ENCODE measurements at regions not wholly inside any gene's neighbourhood (a gene's known extent, or its start where the extent isn't known, plus 50 kb on each side); places are given as distances from the start of the nearest gene placed in this dataset.

- Mint-ChIP-seq H3K27me3 (peaks cover 3% of the 10 kb centered on the region), H3K4me3 (no peak overlapping the region), H3K36me3 (ENCODE audit: low read depth) (no peaks in the 10 kb centered on the region), H3K4me1 (no peaks in the 10 kb centered on the region), H3K9me3 (no peaks in the 10 kb centered on the region), H3K27ac (no peak overlapping the region)
- no peak for ATAC-seq (replicated peaks)
These were observed 208.7 kb downstream of the LMX1A start for GRCh38 chr1:165147799-165148198.

DNA sequence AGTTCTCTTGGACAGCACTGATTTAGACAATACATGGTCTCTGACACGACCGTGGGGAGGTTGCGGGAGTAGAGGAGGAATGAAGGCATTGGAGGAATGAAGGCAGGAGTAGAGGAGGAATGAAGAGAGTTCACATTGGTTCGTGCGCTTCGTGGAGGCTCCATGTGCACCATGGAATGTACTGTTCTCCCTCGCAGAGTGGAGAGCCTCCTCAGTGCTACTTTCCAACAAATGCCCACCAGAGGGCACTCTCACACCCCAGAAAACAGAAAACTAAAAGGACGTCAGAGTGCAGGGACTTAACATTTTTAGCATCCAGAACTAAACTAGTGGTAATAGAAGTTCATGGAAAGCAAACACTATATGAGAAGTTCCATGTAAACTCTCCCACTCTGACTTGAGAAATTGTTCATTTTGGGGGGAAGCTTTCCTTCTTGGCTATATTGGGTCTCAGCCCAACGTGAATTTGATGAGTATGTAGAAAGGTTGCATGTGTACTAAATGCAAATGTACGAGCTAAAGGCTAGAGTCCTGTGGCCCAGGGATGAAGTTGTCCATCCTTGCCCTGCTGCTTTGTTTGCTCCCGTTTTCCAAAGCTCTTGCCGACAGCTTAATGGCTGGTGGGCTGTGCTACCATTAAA, 211.6 kb downstream of the LMX1A start:
- Mint-ChIP-seq H3K27me3 (peaks cover 14% of the 10 kb centered on the region), H3K4me3 (no peak overlapping the region), H3K9me3 (no peaks in the 10 kb centered on the region)

GRCh38 chr1:165143437-165144065, 213.0 kb downstream of the LMX1A start:
- H3K4me3 Mint-ChIP-seq: no peak overlapping the region
- H3K36me3 Mint-ChIP-seq (ENCODE audit: low read depth): no peaks in the 10 kb centered on the region
- H3K4me1 Mint-ChIP-seq: no peaks in the 10 kb centered on the region
- H3K9me3 Mint-ChIP-seq: no peaks in the 10 kb centered on the region
- H3K27me3 Mint-ChIP-seq: peaks cover 24% of the 10 kb centered on the region
- no peak for ATAC-seq (replicated peaks)
- H3K27ac Mint-ChIP-seq: no peak overlapping the region

More for the DNA sequence above, 211.6 kb downstream of the LMX1A start:
- peak; percentile 34 for ATAC-seq (replicated peaks)
- no peak overlapping the region for H3K27ac Mint-ChIP-seq
- H3K36me3 Mint-ChIP-seq (ENCODE audit: low read depth): no peaks in the 10 kb centered on the region
- no peaks in the 10 kb centered on the region for H3K4me1 Mint-ChIP-seq

DNA sequence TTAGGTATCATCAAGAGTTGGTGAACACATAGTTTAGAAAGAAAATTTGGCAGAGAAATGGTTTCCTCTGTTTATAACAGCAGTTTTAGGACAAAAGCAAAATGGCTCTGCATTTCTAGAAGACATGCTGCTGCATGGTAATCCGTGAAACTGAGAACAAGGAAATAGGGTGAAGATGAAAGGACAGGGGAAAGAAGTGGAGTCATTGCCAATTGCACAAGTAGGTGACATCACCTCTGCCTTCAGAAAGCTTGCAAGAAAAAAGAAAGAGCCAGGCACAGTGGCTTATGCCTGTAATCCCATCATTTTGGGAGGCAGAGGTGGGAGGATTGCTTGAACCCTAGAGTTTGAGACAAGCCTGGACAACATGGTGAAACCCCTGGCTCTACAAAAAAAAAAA, 217.6 kb downstream of the LMX1A start:
- Mint-ChIP-seq H3K27ac (no peak overlapping the region), H3K36me3 (ENCODE audit: low read depth) (no peaks in the 10 kb centered on the region), H3K4me1 (no peaks in the 10 kb centered on the region), H3K4me3 (no peak overlapping the region), H3K9me3 (no peaks in the 10 kb centered on the region), H3K27me3 (peaks cover 39% of the 10 kb centered on the region)
- ATAC-seq (replicated peaks): no peak

DNA sequence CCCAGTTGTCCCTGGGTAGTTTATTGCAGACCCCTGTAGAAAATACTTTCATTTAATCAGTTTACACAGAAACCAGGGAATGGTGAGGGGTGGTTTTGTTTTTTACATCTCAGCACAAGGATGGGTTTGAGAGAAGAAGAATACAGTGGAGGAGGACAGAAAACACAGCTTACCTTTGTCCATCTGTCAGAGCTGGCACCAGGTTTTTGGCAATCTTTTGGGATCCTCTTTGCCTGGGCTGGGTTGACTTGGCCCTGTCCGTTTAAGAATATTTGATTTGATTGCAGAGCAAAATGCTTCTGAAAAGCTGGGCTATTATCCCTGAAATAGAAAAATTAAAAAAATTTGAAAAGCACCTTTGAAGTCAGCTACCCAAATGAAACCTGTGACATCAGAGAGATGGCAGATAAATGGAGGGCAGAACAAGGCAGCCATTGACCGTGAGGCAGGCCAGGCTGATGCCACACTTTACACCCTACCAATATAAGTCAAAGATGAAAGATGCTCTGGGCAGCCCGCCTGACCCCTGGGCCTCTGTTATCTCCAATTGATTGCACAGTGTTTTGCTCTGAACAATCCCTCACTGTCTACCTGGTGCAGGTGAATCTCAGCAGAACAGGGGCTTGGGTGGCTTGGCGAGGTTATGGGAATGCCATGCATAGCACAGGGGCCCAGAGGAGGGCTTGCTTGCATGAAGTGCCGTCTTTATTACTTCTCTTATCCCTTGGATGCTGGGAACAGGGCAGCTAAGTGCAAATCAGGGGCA, 218.8 kb downstream of the LMX1A start:
- Mint-ChIP-seq H3K9me3 (no peaks in the 10 kb centered on the region), H3K27me3 (peaks cover 40% of the 10 kb centered on the region), H3K27ac (no peak overlapping the region), H3K4me3 (no peak overlapping the region), H3K36me3 (ENCODE audit: low read depth) (no peaks in the 10 kb centered on the region), H3K4me1 (no peaks in the 10 kb centered on the region)
- ATAC-seq (replicated peaks): no peak

DNA sequence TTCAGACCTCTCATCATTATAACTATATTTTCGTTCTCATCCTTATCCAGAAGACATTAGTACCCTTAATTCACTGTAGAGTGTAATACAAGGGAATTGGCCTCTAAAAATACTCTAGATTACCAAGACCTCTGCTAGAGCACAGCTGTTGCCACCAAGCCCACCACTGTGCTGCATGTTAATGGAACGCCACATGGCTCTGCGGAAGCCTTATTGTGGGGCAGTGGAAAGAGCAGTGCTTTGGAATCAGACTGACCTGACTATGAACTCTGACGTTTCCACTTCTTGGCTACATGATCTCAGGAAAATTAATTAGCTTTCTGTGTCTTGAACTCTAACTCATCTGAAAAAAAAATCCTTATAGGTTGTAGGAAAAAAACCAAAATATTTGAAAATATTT, 222.1 kb downstream of the LMX1A start:
- no peaks in the 10 kb centered on the region for H3K4me1 Mint-ChIP-seq
- no peak overlapping the region for H3K4me3 Mint-ChIP-seq
- no peaks in the 10 kb centered on the region for H3K36me3 Mint-ChIP-seq (ENCODE audit: low read depth)
- H3K27ac Mint-ChIP-seq: no peak overlapping the region
- no peaks in the 10 kb centered on the region for H3K9me3 Mint-ChIP-seq
- ATAC-seq (replicated peaks): no peak
- H3K27me3 Mint-ChIP-seq: peaks cover 28% of the 10 kb centered on the region

DNA sequence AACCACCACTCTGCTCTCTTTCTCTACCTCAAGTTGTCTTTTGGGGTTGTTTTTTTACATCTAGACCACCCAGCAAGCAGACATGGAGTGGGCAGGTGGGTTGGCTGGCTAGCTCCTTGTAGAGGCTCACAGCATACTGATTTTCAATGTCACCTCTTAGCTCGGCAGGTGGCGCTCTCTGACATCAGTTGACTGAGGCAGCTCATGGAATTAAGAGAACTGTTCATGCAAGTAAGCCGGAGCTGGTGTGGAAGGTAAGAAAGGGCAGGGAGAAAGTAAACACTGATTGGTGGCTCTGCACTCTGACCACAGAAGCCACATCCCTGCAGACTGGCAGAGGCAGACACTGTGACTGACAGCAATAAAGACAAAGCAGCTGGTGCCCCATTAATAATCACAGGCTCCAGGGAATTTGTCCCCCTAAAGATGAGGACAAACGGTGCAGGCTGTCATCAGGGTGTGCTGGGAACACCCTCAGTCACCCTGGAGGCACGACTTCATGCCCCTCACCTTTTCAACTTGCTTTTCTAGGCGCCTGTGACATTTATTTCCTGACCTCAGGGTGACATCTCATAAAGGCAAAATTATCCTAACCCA, 226.8 kb downstream of the LMX1A start:
- Mint-ChIP-seq H3K27ac (no peak overlapping the region), H3K36me3 (ENCODE audit: low read depth) (no peaks in the 10 kb centered on the region), H3K4me3 (no peak overlapping the region), H3K27me3 (peaks cover 13% of the 10 kb centered on the region), H3K4me1 (no peaks in the 10 kb centered on the region), H3K9me3 (no peaks in the 10 kb centered on the region)
- no peak for ATAC-seq (replicated peaks)

DNA sequence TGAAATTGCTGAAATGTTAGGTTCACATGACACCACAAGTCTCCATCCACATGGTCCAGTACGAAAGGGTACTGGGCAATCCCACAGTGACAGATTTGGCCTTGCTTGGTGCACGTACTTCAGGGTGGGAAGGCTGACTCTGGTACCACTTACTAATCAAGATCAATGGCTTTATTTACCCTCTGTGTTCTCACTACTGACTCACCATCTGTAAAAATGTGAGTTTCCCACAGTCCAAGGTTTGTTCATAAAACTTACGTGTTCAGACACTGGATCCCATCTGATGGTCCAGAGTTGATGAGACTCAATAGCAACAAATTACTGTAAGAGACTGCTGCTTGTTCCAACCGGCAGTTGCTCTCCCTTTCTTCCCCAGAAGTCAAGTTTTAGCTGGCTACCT, 231.7 kb downstream of the LMX1A start:
- Mint-ChIP-seq H3K36me3 (ENCODE audit: low read depth) (no peaks in the 10 kb centered on the region), H3K9me3 (no peaks in the 10 kb centered on the region), H3K4me1 (no peaks in the 10 kb centered on the region), H3K27ac (no peak overlapping the region), H3K27me3 (peaks cover 20% of the 10 kb centered on the region), H3K4me3 (no peak overlapping the region)
- ATAC-seq (replicated peaks): no peak

DNA sequence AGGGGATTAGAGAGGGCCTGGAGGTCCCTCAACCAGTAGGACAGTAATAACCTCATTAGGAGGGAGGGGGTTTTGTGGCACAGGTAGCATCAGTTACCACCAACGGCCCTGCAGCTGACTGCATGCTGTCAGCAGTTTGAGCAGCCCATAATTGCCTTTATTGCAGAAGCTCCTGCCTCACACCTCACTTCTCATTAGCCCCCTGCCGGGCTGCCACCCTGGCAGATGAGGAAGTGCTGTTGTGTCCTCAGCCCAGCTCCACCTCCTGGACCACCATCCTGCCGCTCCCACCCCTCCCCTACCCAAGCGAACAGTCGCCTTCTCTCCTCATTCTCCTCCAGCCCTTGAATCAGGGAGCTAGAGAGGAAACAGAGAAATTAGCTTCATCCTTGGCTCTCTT, 237.4 kb downstream of the LMX1A start:
- H3K4me3 Mint-ChIP-seq: no peak overlapping the region
- no peak overlapping the region for H3K27ac Mint-ChIP-seq
- ATAC-seq (replicated peaks): no peak
- no peaks in the 10 kb centered on the region for H3K4me1 Mint-ChIP-seq
- H3K9me3 Mint-ChIP-seq: no peaks in the 10 kb centered on the region
- H3K36me3 Mint-ChIP-seq (ENCODE audit: low read depth): no peaks in the 10 kb centered on the region
- peaks cover 44% of the 10 kb centered on the region for H3K27me3 Mint-ChIP-seq

- no peaks in the 10 kb centered on the region for H3K4me1 Mint-ChIP-seq
- H3K27ac Mint-ChIP-seq: no peak overlapping the region
- no peak for ATAC-seq (replicated peaks)
- no peak overlapping the region for H3K4me3 Mint-ChIP-seq
- H3K9me3 Mint-ChIP-seq: no peaks in the 10 kb centered on the region
- H3K27me3 Mint-ChIP-seq: peaks cover 47% of the 10 kb centered on the region
- H3K36me3 Mint-ChIP-seq (ENCODE audit: low read depth): no peaks in the 10 kb centered on the region
These were observed 239.0 kb downstream of the LMX1A start for GRCh38 chr1:165117482-165117881.

GRCh38 chr1:165116732-165117131, 239.8 kb downstream of the LMX1A start:
- Mint-ChIP-seq H3K4me1 (no peaks in the 10 kb centered on the region), H3K9me3 (no peaks in the 10 kb centered on the region), H3K36me3 (ENCODE audit: low read depth) (no peaks in the 10 kb centered on the region), H3K27me3 (peaks cover 41% of the 10 kb centered on the region), H3K4me3 (no peak overlapping the region), H3K27ac (no peak overlapping the region)
- ATAC-seq (replicated peaks): no peak

DNA sequence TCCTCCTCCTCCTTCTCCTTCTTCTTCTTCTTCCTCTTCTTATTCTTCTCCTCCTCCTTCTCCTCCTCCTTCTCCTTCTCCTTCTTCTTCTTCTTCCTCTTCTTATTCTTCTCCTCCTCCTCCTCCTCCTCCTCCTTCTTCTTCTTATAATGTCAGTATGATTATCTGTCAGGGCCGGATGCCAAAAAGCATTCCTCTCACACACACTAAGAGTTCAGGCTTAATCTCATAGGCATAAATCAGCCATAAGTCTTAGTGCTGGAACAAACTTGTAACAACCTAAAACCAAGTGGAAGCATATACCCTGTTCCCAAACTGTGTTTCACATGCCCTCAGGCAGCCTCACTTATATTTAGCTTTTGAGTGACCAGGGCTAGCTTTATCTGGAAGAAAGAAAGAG, 240.3 kb downstream of the LMX1A start:
- Mint-ChIP-seq H3K27ac (no peak overlapping the region), H3K4me3 (no peak overlapping the region), H3K27me3 (peaks cover 46% of the 10 kb centered on the region), H3K36me3 (ENCODE audit: low read depth) (no peaks in the 10 kb centered on the region), H3K9me3 (no peaks in the 10 kb centered on the region), H3K4me1 (no peaks in the 10 kb centered on the region)
- no peak for ATAC-seq (replicated peaks)

DNA sequence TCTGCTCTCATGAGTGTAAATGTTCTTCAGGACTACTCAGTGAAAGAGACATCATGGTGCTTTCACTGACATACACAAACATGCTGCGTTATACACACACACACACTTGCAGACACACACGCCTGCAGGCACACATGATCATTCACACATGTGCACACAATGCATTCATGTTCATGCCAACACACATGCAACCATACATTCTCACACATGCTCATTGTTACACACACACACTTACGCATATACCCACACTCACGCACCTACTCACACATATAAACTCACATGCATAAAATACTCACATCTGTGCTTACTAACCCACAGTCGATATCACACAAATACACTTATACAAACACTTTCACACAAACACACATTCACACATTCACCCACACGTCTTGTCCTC, 241.6 kb downstream of the LMX1A start:
- Mint-ChIP-seq H3K27me3 (peaks cover 41% of the 10 kb centered on the region), H3K4me3 (no peak overlapping the region), H3K4me1 (no peaks in the 10 kb centered on the region), H3K9me3 (no peaks in the 10 kb centered on the region), H3K27ac (no peak overlapping the region), H3K36me3 (ENCODE audit: low read depth) (no peaks in the 10 kb centered on the region)
- no peak for ATAC-seq (replicated peaks)

- no peak for ATAC-seq (replicated peaks)
- H3K9me3 Mint-ChIP-seq: no peaks in the 10 kb centered on the region
- no peaks in the 10 kb centered on the region for H3K36me3 Mint-ChIP-seq (ENCODE audit: low read depth)
- no peak overlapping the region for H3K4me3 Mint-ChIP-seq
- H3K27ac Mint-ChIP-seq: no peak overlapping the region
- H3K4me1 Mint-ChIP-seq: no peaks in the 10 kb centered on the region
- H3K27me3 Mint-ChIP-seq: peaks cover 37% of the 10 kb centered on the region
These were observed 242.3 kb downstream of the LMX1A start for GRCh38 chr1:165114022-165114888.
